ENCODE measurements at regions not wholly inside any gene's neighbourhood (a gene's known extent, or its start where the extent isn't known, plus 50 kb on each side); places are given as distances from the start of the nearest gene placed in this dataset.
"Not testable (repeated sequence)": the region's sequence is repeated elsewhere in the genome, so short reads cannot be mapped to it uniquely, and the experiment has no call there.

DNA sequence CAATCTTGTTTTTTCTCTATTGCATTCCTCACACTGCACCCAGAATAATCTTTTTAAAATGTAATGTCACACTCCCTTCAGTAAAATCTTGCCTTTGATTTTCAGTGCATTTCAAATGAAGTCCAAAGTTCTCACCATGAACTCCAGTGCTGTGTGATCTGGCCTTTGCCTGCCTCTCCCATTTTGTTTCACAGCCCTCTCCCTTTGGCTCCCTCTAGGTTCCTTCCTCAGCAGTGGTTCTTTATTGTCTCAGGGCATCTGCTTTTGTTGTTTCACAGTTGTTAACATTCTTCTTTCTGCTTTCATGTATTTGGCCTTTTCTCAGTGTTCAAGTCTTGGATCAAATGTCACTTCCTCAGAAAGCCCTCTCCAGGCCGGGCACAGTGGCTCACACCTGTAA lies 84.5 kb upstream of the AMN1 start:
- no peak overlapping the region for H3K4me3 ChIP-seq (ENCODE audit: low read depth, low read length)
- TF ChIP-seq, protein P1, sequence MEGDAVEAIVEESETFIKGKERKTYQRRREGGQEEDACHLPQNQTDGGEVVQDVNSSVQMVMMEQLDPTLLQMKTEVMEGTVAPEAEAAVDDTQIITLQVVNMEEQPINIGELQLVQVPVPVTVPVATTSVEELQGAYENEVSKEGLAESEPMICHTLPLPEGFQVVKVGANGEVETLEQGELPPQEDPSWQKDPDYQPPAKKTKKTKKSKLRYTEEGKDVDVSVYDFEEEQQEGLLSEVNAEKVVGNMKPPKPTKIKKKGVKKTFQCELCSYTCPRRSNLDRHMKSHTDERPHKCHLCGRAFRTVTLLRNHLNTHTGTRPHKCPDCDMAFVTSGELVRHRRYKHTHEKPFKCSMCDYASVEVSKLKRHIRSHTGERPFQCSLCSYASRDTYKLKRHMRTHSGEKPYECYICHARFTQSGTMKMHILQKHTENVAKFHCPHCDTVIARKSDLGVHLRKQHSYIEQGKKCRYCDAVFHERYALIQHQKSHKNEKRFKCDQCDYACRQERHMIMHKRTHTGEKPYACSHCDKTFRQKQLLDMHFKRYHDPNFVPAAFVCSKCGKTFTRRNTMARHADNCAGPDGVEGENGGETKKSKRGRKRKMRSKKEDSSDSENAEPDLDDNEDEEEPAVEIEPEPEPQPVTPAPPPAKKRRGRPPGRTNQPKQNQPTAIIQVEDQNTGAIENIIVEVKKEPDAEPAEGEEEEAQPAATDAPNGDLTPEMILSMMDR (IDR thresholded peaks at IDR 0.05; ENCODE audit: insufficient read depth, low read depth, low read length), result peak; percentile 23
- peak; percentile 8 for DNase-seq (ENCODE audit: low read depth)

DNA sequence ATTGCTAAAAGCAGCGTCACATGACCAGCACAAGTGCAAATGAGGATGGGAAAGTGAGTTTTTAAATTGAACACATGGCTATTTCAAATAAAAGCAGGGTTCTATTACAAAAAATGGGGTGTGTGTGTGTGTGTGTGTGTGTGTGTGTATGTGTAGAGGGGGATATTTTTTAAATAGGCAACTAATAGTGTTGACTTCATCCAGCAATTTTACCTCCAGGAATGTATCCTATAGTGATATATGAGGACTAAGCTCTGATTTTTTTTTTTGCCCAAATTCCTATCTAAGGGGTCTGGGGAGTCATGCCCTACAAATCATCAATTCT lies 78.9 kb upstream of the AMN1 start:
- H3K4me3 ChIP-seq (ENCODE audit: low read depth, low read length), result no peak overlapping the region
- TF ChIP-seq, protein P1 (IDR thresholded peaks at IDR 0.05; ENCODE audit: insufficient read depth, low read depth, low read length), result no peak
- DNase-seq (ENCODE audit: low read depth), result no peak

GRCh38 chr12:31807081-31807772 lies 78.4 kb upstream of the AMN1 start:
- not testable (repeated sequence) for DNase-seq (ENCODE audit: low read depth)

GRCh38 chr12:31805681-31806080 lies 76.9 kb upstream of the AMN1 start:
- not testable (repeated sequence) for DNase-seq (ENCODE audit: low read depth); H3K4me3 ChIP-seq (ENCODE audit: low read depth, low read length)

More at GRCh38 chr12:31807081-31807772, 78.4 kb upstream of the AMN1 start:
- H3K4me3 ChIP-seq (ENCODE audit: low read depth, low read length), result not testable (repeated sequence)

DNA sequence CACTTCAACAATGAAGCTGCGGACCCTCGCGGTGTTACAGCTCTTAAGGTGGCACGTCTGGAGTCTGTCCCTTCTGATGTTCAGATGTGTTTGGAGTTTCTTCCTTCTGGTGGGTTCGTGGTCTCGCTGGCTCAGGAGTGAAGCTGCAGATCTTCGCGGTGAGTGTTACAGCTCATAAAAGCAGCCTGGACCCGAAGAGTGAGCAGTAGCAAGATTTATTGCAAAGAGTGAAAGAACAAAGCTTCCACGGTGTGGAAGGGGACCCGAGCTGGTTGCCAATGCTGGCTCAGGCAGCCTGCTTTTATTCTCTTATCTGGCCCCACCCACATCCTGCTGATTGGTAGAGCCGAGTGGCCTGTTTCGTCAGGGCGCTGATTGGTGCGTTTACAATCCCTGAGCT lies 75.9 kb upstream of the AMN1 start:
- not testable (repeated sequence) for DNase-seq (ENCODE audit: low read depth); H3K4me3 ChIP-seq (ENCODE audit: low read depth, low read length)

- DNase-seq (ENCODE audit: low read depth), result no peak
- TF ChIP-seq, protein P1 (IDR thresholded peaks at IDR 0.05; ENCODE audit: insufficient read depth, low read depth, low read length), result no peak
- no peak overlapping the region for H3K4me3 ChIP-seq (ENCODE audit: low read depth, low read length)
Observed at GRCh38 chr12:31804185-31804504, 75.3 kb upstream of the AMN1 start.

DNA sequence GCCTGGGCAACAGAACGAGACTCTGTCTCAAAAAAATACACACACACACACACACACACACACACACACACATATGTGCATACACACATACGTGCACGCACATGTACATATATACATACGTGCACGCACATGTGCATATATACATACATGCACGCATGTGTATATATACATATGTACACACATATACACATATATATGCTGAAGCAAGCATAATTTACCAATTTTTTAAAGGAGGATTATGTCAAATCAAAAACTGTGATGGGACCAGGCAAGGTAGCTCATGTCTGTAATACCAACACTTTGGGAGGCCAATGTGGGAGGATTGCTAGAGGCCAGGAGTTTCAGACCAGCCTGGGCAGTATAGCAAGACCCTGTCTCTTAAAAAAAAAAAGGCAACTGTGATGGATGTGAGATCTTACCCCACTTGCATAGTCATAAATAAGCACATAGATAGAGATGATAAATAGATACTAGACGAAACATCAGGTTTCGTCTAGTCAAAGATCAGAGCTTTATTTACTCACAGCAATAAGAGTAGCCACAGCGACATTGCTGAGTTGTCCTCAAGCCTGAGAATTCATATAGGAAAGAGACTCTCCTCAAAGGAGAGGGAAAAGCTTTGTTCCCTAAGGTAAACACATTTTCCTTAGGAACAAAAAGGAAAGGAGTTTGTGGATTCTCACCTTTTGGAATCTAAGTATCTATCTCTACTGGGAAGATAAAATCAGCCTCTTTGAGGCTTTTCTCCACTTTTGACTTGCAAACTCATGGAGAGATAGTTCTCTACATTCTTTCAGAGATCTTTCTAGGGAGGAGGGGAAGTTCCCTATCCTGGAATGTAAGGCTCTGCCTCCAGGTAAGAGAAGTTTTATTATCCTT lies 74.7 kb upstream of the AMN1 start:
- no peak overlapping the region for H3K4me3 ChIP-seq (ENCODE audit: low read depth, low read length)
- TF ChIP-seq, protein P1 (IDR thresholded peaks at IDR 0.05; ENCODE audit: insufficient read depth, low read depth, low read length), result no peak
- no peak for DNase-seq (ENCODE audit: low read depth)

DNA sequence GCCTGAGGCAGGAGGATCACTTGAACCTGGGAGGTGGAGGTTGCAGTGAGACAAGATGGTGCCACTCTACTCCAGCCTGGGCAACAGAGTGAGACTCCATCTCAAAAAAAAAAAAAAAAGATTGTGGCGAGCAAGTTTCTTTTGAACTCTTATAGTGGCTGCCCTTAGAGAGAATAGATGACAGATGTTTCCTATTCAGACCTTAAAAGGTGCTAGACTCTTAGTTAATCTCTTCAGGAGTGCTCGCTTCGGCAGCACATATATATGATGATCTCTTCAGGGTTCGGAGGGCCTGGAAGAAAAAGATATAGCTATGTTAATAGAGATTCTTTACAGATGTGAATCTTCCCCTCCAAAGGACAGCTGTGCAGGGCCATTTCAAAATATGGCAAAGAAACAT lies 73.1 kb upstream of the AMN1 start:
- H3K4me3 ChIP-seq (ENCODE audit: low read depth, low read length), result no peak overlapping the region
- no peak for DNase-seq (ENCODE audit: low read depth)
- TF ChIP-seq, protein P1 (IDR thresholded peaks at IDR 0.05; ENCODE audit: insufficient read depth, low read depth, low read length), result no peak

Measured in fibroblast of villous mesenchyme (primary cell).